ENCODE measurements at regions not wholly inside any gene's neighbourhood (a gene's known extent, or its start where the extent isn't known, plus 50 kb on each side); places are given as distances from the start of the nearest gene placed in this dataset.

DNA sequence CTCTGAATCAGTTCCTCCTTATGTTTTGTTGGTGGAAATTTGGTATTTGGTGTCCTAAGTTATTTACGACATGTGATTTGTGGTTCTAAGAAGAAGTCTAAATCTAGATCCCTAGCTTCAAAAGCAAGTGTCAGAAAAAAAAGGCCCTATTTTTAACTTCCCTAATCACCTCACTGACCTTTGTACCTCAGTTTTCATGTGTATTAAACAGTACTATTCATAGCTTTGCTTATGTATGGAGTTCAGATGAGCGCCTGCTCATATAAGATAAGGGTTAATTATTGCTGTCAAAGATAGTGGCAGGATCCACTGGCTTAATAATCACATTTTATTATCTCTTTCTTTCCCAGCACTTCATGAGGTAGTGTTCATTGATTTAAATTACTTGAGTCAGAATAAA, 318.2 kb downstream of the PARP8 start:
- Histone ChIP-seq H3K4me3 (ENCODE audit: low read depth in 1 of 2, low read length in 1 of 2) (no peak overlapping the region), H3K4me1 (ENCODE audit: control insufficient read depth in 1 of 2, insufficient read depth in 1 of 2, low read depth in 1 of 2, low read length in 1 of 2) (no peaks in the 10 kb centered on the region), H3K36me3 (no peaks in the 10 kb centered on the region), H3K9me3 (no peaks in the 10 kb centered on the region), H3K27me3 (no peaks in the 10 kb centered on the region), H3K27ac (no peak overlapping the region)
- TF ChIP-seq CTCF (IDR thresholded peaks at IDR 0.05), result no peak

- Histone ChIP-seq H3K4me1 (ENCODE audit: control insufficient read depth in 1 of 2, insufficient read depth in 1 of 2, low read depth in 1 of 2, low read length in 1 of 2) (no peaks in the 10 kb centered on the region), H3K27ac (no peak overlapping the region), H3K4me3 (ENCODE audit: low read depth in 1 of 2, low read length in 1 of 2) (no peak overlapping the region), H3K36me3 (no peaks in the 10 kb centered on the region), H3K27me3 (no peaks in the 10 kb centered on the region), H3K9me3 (no peaks in the 10 kb centered on the region)
- no peak for TF ChIP-seq CTCF (IDR thresholded peaks at IDR 0.05)
Observed at GRCh38 chr5:50990296-50990924, 324.0 kb downstream of the PARP8 start.

DNA sequence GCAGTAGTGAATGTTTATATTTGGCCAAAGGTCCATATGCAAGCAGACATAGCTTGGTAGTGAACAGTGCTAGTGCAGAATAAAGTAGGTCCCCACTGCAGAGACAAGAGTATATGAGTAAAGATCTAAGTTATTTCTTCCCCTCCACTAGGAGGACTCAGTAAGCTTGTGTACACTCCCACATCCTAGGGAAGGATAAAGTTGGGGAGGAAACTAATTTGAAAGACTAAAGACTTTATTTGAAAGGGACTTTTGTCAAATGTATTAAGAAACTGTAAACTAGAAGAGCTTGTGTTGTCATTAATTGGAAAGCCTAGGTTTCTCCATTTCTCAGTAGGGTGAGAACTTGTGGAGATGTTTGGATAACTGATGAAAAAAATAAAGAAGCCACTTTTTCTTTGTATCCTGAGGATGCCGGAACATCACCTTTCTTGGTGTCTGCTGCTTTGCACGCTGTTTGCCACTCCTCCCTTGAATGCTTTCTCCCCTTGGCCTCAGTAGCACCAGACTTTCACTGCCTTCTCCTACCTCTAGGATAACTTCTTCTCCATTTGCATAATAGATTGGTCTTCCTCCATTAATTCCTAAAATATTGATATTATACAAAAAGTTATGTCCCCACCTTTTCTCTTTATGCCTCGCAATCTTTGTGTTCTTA, 329.0 kb downstream of the PARP8 start:
- H3K9me3 ChIP-seq, result no peaks in the 10 kb centered on the region
- no peaks in the 10 kb centered on the region for H3K36me3 ChIP-seq
- TF ChIP-seq CTCF (IDR thresholded peaks at IDR 0.05), result no peak
- H3K4me1 ChIP-seq (ENCODE audit: control insufficient read depth in 1 of 2, insufficient read depth in 1 of 2, low read depth in 1 of 2, low read length in 1 of 2), result no peaks in the 10 kb centered on the region
- H3K4me3 ChIP-seq (ENCODE audit: low read depth in 1 of 2, low read length in 1 of 2), result no peak overlapping the region
- H3K27me3 ChIP-seq, result no peaks in the 10 kb centered on the region
- no peak overlapping the region for H3K27ac ChIP-seq

GRCh38 chr5:51001227-51001923, 334.9 kb downstream of the PARP8 start:
- TF ChIP-seq CTCF (IDR thresholded peaks at IDR 0.05), result no peak
- Histone ChIP-seq H3K27me3 (no peaks in the 10 kb centered on the region), H3K4me1 (ENCODE audit: control insufficient read depth in 1 of 2, insufficient read depth in 1 of 2, low read depth in 1 of 2, low read length in 1 of 2) (no peaks in the 10 kb centered on the region), H3K36me3 (no peaks in the 10 kb centered on the region), H3K4me3 (ENCODE audit: low read depth in 1 of 2, low read length in 1 of 2) (no peak overlapping the region), H3K9me3 (no peaks in the 10 kb centered on the region), H3K27ac (no peak overlapping the region)

- H3K27me3 ChIP-seq, result no peaks in the 10 kb centered on the region
Observed at GRCh38 chr5:51002368-51002767, 335.9 kb downstream of the PARP8 start.

More at GRCh38 chr5:51002368-51002767, 335.9 kb downstream of the PARP8 start:
- H3K4me1 ChIP-seq (ENCODE audit: control insufficient read depth in 1 of 2, insufficient read depth in 1 of 2, low read depth in 1 of 2, low read length in 1 of 2), result no peaks in the 10 kb centered on the region
- H3K36me3 ChIP-seq, result no peaks in the 10 kb centered on the region
- no peak overlapping the region for H3K27ac ChIP-seq
- no peaks in the 10 kb centered on the region for H3K9me3 ChIP-seq
- H3K4me3 ChIP-seq (ENCODE audit: low read depth in 1 of 2, low read length in 1 of 2), result no peak overlapping the region
- no peak for TF ChIP-seq CTCF (IDR thresholded peaks at IDR 0.05)
